ENCODE measurements at regions not wholly inside any gene's neighbourhood (a gene's known extent, or its start where the extent isn't known, plus 50 kb on each side); places are given as distances from the start of the nearest gene placed in this dataset.
A peak's percentile ranks its signal among the peaks of the same experiment; 100 is the strongest.
"Not testable (repeated sequence)": the region's sequence is repeated elsewhere in the genome, so short reads cannot be mapped to it uniquely, and the experiment has no call there.

GRCh38 chr5:101385276-101385675 is 482.2 kb upstream of the ST8SIA4 start:
- Histone ChIP-seq H3K9me3 (ENCODE audit: control insufficient read depth, insufficient read depth, low read length) (no peaks in the 10 kb centered on the region), H3K36me3 (ENCODE audit: control insufficient read depth, insufficient read depth, low read length) (no peaks in the 10 kb centered on the region), H3K4me3 (ENCODE audit: low read depth, low read length) (no peak overlapping the region), H3K27ac (ENCODE audit: low read depth, low read length) (no peak overlapping the region), H3K27me3 (ENCODE audit: control insufficient read depth, insufficient read depth, low read length) (no peaks in the 10 kb centered on the region), H3K4me1 (ENCODE audit: control insufficient read depth, insufficient read depth, low read length) (no peaks in the 10 kb centered on the region)
- no CpG with 5 or more reads among the region's 1 CpG for WGBS (ENCODE audit: insufficient coverage)
- no peak for DNase-seq (ENCODE audit: low read depth in 4 of 6, low spot score in 6 of 6)

GRCh38 chr5:101370181-101370580 is 467.1 kb upstream of the ST8SIA4 start:
- Histone ChIP-seq H3K27ac (ENCODE audit: low read depth, low read length) (no peak overlapping the region), H3K27me3 (ENCODE audit: control insufficient read depth, insufficient read depth, low read length) (no peaks in the 10 kb centered on the region), H3K4me1 (ENCODE audit: control insufficient read depth, insufficient read depth, low read length) (no peaks in the 10 kb centered on the region), H3K4me3 (ENCODE audit: low read depth, low read length) (peak overlapping the region; percentile 4), H3K36me3 (ENCODE audit: control insufficient read depth, insufficient read depth, low read length) (no peaks in the 10 kb centered on the region), H3K9me3 (ENCODE audit: control insufficient read depth, insufficient read depth, low read length) (no peaks in the 10 kb centered on the region)
- DNase-seq (ENCODE audit: low read depth in 4 of 6, low spot score in 6 of 6) = peak in 2 of 6 donors; percentile 3 to 43
- WGBS (ENCODE audit: insufficient coverage) = 7% methylated on average over 3 of the region's 8 CpGs

GRCh38 chr5:101364469-101364868 is 461.4 kb upstream of the ST8SIA4 start:
- Histone ChIP-seq H3K4me1 (ENCODE audit: control insufficient read depth, insufficient read depth, low read length) (no peaks in the 10 kb centered on the region), H3K4me3 (ENCODE audit: low read depth, low read length) (no peak overlapping the region), H3K9me3 (ENCODE audit: control insufficient read depth, insufficient read depth, low read length) (no peaks in the 10 kb centered on the region), H3K36me3 (ENCODE audit: control insufficient read depth, insufficient read depth, low read length) (no peaks in the 10 kb centered on the region), H3K27ac (ENCODE audit: low read depth, low read length) (no peak overlapping the region), H3K27me3 (ENCODE audit: control insufficient read depth, insufficient read depth, low read length) (no peaks in the 10 kb centered on the region)
- 21% methylated on average over 3 of the region's 4 CpGs for WGBS (ENCODE audit: insufficient coverage)
- peak in 1 of 6 donors; percentile 11 for DNase-seq (ENCODE audit: low read depth in 4 of 6, low spot score in 6 of 6)

- Histone ChIP-seq H3K4me3 (ENCODE audit: low read depth, low read length) (no peak overlapping the region), H3K4me1 (ENCODE audit: control insufficient read depth, insufficient read depth, low read length) (no peaks in the 10 kb centered on the region), H3K36me3 (ENCODE audit: control insufficient read depth, insufficient read depth, low read length) (no peaks in the 10 kb centered on the region), H3K27me3 (ENCODE audit: control insufficient read depth, insufficient read depth, low read length) (no peaks in the 10 kb centered on the region), H3K27ac (ENCODE audit: low read depth, low read length) (no peak overlapping the region), H3K9me3 (ENCODE audit: control insufficient read depth, insufficient read depth, low read length) (no peaks in the 10 kb centered on the region)
- DNase-seq (ENCODE audit: low read depth in 4 of 6, low spot score in 6 of 6) = no peak
Measured at GRCh38 chr5:101362067-101362466, 459.0 kb upstream of the ST8SIA4 start.

GRCh38 chr5:101346906-101347305 is 443.8 kb upstream of the ST8SIA4 start:
- WGBS (ENCODE audit: insufficient coverage) = 95% methylated on average over 4 of the region's 4 CpGs
- DNase-seq (ENCODE audit: low read depth in 4 of 6, low spot score in 6 of 6) = no peak
- no peaks in the 10 kb centered on the region for H3K27me3 ChIP-seq (ENCODE audit: control insufficient read depth, insufficient read depth, low read length)

GRCh38 chr5:101346447-101346846 is 443.4 kb upstream of the ST8SIA4 start:
- 97% methylated on average over 8 of the region's 8 CpGs for WGBS (ENCODE audit: insufficient coverage)
- H3K36me3 ChIP-seq (ENCODE audit: control insufficient read depth, insufficient read depth, low read length) = no peaks in the 10 kb centered on the region

More at GRCh38 chr5:101346906-101347305, 443.8 kb upstream of the ST8SIA4 start:
- Histone ChIP-seq H3K4me1 (ENCODE audit: control insufficient read depth, insufficient read depth, low read length) (no peaks in the 10 kb centered on the region), H3K27ac (ENCODE audit: low read depth, low read length) (no peak overlapping the region), H3K36me3 (ENCODE audit: control insufficient read depth, insufficient read depth, low read length) (no peaks in the 10 kb centered on the region), H3K9me3 (ENCODE audit: control insufficient read depth, insufficient read depth, low read length) (no peaks in the 10 kb centered on the region), H3K4me3 (ENCODE audit: low read depth, low read length) (no peak overlapping the region)

GRCh38 chr5:101338226-101338625 is 435.1 kb upstream of the ST8SIA4 start:
- no peak overlapping the region for H3K4me3 ChIP-seq (ENCODE audit: low read depth, low read length)
- no peaks in the 10 kb centered on the region for H3K36me3 ChIP-seq (ENCODE audit: control insufficient read depth, insufficient read depth, low read length)
- no peaks in the 10 kb centered on the region for H3K4me1 ChIP-seq (ENCODE audit: control insufficient read depth, insufficient read depth, low read length)
- no peaks in the 10 kb centered on the region for H3K9me3 ChIP-seq (ENCODE audit: control insufficient read depth, insufficient read depth, low read length)
- no CpG with 5 or more reads among the region's 2 CpGs for WGBS (ENCODE audit: insufficient coverage)
- H3K27ac ChIP-seq (ENCODE audit: low read depth, low read length) = no peak overlapping the region
- peak in 2 of 6 donors; percentile 10 to 79 for DNase-seq (ENCODE audit: low read depth in 4 of 6, low spot score in 6 of 6)
- no peaks in the 10 kb centered on the region for H3K27me3 ChIP-seq (ENCODE audit: control insufficient read depth, insufficient read depth, low read length)

More at GRCh38 chr5:101346447-101346846, 443.4 kb upstream of the ST8SIA4 start:
- Histone ChIP-seq H3K9me3 (ENCODE audit: control insufficient read depth, insufficient read depth, low read length) (no peaks in the 10 kb centered on the region), H3K4me3 (ENCODE audit: low read depth, low read length) (no peak overlapping the region), H3K27ac (ENCODE audit: low read depth, low read length) (no peak overlapping the region), H3K27me3 (ENCODE audit: control insufficient read depth, insufficient read depth, low read length) (no peaks in the 10 kb centered on the region), H3K4me1 (ENCODE audit: control insufficient read depth, insufficient read depth, low read length) (no peaks in the 10 kb centered on the region)
- DNase-seq (ENCODE audit: low read depth in 4 of 6, low spot score in 6 of 6) = no peak

- H3K4me3 ChIP-seq (ENCODE audit: low read depth, low read length) = no peak overlapping the region
- DNase-seq (ENCODE audit: low read depth in 4 of 6, low spot score in 6 of 6) = peak in 1 of 6 donors; percentile 64
- no peak overlapping the region for H3K27ac ChIP-seq (ENCODE audit: low read depth, low read length)
- H3K36me3 ChIP-seq (ENCODE audit: control insufficient read depth, insufficient read depth, low read length) = no peaks in the 10 kb centered on the region
- no peaks in the 10 kb centered on the region for H3K9me3 ChIP-seq (ENCODE audit: control insufficient read depth, insufficient read depth, low read length)
- H3K27me3 ChIP-seq (ENCODE audit: control insufficient read depth, insufficient read depth, low read length) = no peaks in the 10 kb centered on the region
- H3K4me1 ChIP-seq (ENCODE audit: control insufficient read depth, insufficient read depth, low read length) = no peaks in the 10 kb centered on the region
- no CpG with 5 or more reads among the region's 1 CpG for WGBS (ENCODE audit: insufficient coverage)
Measured at GRCh38 chr5:101327816-101328215, 424.7 kb upstream of the ST8SIA4 start.

GRCh38 chr5:101326766-101327165 is 423.7 kb upstream of the ST8SIA4 start:
- H3K9me3 ChIP-seq (ENCODE audit: control insufficient read depth, insufficient read depth, low read length) = no peaks in the 10 kb centered on the region
- no peak overlapping the region for H3K4me3 ChIP-seq (ENCODE audit: low read depth, low read length)
- H3K27me3 ChIP-seq (ENCODE audit: control insufficient read depth, insufficient read depth, low read length) = no peaks in the 10 kb centered on the region
- H3K4me1 ChIP-seq (ENCODE audit: control insufficient read depth, insufficient read depth, low read length) = no peaks in the 10 kb centered on the region
- no peak overlapping the region for H3K27ac ChIP-seq (ENCODE audit: low read depth, low read length)
- no peak for DNase-seq (ENCODE audit: low read depth in 4 of 6, low spot score in 6 of 6)
- H3K36me3 ChIP-seq (ENCODE audit: control insufficient read depth, insufficient read depth, low read length) = no peaks in the 10 kb centered on the region

GRCh38 chr5:101316401-101316800 is 413.3 kb upstream of the ST8SIA4 start:
- H3K27ac ChIP-seq (ENCODE audit: low read depth, low read length); H3K36me3 ChIP-seq (ENCODE audit: control insufficient read depth, insufficient read depth, low read length); H3K4me3 ChIP-seq (ENCODE audit: low read depth, low read length); H3K27me3 ChIP-seq (ENCODE audit: control insufficient read depth, insufficient read depth, low read length); DNase-seq (ENCODE audit: low read depth in 4 of 6, low spot score in 6 of 6); H3K4me1 ChIP-seq (ENCODE audit: control insufficient read depth, insufficient read depth, low read length); H3K9me3 ChIP-seq (ENCODE audit: control insufficient read depth, insufficient read depth, low read length): not testable (repeated sequence)
- 93% methylated on average over 7 of the region's 7 CpGs for WGBS (ENCODE audit: insufficient coverage)
